Stimulated activated CD4-positive, alpha-beta T cell treated with anti-CD3 and anti-CD28 coated beads, Interleukin-4, amount 100 ng/mL, for 4 hours (primary cell): ENCODE measurements at regions not wholly inside any gene's neighbourhood (a gene's known extent, or its start where the extent isn't known, plus 50 kb on each side); places are given as distances from the start of the nearest gene placed in this dataset.
A peak's percentile ranks its signal among the peaks of the same experiment; 100 is the strongest.

Experiments used
- DNase-seq, 2 experiments: peaks; one replicate each; pipeline ENCODE4 v3.0.0-alpha.2; 2020

DNA sequence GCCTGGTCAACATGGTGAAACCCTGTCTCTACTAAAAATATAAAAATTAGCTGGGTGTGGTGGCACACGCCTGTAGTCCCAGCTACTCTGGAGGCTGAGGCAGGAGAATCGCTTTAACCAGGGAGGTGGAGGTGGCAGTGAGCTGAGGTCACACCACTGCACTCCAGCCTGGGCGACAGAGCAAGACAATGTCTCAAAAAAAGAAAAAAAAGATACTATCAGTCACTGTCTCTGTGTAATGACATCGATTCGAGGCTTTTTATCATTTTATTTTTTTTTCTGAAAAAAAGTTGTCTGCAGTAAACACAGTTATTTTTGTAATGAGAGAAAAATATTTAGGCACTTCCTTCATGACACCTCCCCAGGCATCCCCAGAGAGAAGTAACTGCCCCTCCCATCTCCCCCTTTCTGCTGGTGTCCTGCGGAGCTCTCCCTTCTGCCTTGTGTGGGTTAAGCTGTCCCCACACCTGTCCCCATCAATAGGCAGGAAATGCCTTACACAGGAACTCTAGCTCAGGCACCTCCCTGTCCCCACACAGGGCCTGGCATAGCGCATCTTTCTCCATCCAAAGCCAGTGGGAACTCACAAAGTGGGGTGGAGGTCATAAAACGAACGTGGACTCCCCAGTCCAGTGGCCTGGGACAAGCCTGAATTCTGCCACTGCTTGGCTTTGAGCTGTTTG, 132.0 kb downstream of the SYF2 start:
- DNase-seq: no peak

DNA sequence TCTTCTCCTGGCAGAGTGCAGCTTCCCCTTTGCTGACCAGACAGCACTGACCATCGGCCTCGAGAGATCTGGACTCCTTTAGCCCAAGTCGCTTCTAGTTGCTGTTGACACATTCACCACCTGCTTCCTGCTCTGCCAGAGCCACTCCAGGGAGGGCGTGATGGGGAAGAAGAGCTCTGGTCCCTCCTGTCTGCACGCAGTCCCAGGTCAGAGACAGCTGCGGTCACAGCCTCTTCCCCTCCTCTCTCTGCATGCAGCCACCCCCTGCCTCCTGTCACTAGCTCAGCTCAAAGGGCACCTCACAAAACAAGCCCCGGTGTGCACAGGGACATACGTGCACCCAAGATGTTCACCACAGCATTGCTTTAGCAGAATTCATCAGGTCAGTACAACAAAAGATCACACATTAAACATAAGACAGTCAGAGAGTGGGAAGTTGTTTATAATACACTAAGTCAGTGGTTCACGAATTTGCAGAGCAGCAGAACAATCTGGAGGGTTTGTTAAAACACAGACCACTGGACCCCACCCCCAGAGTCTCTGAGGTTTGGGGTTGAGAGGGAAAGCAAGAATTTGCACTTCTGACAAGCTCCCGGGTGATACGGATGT, 132.9 kb downstream of the SYF2 start:
- DNase-seq: peak in 1 of 2 experiments; percentile 6

DNA sequence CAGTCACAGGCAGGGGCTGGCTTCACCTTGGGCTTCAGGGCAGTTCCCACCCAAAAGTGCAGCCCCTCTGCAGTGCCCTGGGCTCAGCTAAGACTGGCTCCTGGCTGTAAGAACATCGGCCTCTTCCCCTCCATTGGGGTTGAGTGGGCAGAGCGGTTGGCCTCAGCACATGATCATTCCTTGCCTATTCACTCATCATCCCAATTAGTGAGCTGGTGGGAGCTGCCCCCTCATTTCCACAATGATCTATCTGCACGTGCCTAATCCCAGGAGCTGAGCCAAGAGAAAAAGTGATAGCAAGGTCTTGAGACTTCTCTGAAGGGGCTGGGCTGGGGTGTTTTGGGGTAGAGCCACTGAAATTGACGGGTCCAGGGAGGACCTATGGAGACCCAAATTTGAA, 133.6 kb downstream of the SYF2 start:
- no peak for DNase-seq

DNA sequence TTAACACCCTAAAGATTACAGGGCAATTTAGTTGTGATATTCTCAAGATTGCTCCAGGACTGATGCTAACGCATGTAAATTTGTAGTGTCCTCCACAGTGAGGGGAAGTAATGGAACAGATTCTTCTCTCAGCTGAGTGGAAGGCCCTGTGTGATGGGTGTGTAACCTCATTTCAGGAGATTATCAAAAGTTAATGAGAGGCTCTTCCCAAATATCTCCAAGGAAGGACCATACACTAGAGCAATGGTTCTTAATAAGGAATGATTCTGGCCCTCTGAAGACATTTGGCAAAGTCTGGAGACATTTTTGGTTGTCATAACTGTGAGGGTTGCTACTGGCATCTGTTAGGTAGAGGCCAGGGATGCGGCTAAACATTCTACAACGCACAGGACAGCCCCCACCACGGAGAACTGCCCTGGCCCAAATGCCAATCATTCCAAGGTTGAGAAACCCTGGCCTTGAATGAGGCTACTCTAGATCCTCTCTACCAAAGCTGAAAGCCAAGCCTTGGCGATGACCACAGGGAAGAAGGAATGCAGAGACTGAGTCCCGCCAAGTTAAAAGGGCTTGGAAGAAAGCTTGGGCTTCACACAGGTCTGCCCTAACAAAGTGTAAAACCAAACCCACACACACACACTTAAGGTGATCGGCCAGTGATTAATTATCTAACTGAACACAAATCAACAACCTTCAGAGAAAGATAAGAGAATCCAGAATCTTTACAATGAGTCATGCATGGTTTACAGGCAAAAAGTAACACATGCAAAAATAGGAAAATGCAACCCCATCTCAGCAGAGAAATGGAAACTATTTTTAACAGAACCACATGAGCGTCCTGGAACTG, 135.8 kb downstream of the SYF2 start:
- DNase-seq: no peak

DNA sequence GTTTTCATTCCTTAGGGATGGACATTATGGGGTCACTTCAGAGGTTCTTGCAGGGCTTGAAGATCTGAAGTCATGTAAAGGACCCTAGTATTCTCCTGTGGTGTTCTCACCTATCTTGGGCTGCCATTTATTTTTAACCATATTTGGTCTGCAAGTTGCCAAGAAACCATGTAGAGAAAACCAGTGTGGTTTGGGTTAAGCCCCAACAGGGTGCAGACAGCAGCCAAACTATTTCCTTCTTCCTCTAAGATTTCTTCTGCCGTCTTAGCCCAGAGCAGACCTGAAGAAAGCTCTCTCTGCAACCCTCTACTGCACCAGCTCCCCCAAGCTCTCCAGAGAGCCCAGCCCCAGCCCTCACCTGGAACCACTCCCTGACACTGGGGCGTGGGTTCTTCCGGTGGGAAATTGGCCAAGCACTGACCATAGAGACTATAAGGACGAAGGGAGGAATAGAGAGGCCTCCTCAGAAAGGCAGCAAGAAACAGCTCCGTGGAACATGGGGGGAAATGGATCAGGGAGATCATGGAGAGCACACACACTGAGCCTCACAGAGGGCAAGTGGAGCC, 136.6 kb downstream of the SYF2 start:
- no peak for DNase-seq

DNA sequence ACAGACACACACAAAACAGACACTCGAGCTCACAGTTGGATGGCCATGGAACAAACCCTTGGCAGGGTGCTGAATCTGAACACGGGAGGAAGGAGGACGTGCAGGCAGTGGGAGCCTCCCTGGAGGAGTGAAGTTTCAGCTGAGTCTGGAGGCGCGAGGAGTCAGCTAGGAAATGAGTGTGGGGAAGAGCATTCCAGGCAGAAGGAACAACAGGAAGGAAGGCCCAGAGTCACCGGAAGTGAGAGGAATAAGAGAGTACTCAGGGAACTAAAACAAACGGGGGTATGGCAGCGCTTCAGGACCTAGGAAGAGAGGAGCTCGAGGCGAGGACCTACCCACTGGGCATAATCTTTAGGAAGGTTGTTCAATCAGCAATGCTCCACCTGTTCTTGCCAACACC, 137.3 kb downstream of the SYF2 start:
- no peak for DNase-seq

DNA sequence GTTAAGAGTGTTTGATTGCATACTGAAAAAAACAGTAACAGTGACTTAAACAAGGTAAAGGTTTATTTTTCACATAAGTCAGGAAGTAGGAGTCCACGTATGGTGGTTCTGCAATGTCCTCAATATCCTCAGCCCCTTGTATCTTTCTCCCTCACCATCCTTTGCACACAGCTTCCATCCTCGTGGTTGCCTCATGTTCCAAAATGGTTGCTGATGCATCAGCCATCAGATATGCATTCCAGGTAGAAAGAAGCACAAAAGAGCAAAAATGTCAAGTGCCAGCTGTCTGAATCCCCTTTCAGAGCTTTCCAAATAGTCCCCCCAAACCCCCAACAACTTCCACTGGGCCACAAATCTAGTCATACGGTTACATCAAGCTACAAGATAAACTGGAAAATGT, 138.1 kb downstream of the SYF2 start:
- no peak for DNase-seq

DNA sequence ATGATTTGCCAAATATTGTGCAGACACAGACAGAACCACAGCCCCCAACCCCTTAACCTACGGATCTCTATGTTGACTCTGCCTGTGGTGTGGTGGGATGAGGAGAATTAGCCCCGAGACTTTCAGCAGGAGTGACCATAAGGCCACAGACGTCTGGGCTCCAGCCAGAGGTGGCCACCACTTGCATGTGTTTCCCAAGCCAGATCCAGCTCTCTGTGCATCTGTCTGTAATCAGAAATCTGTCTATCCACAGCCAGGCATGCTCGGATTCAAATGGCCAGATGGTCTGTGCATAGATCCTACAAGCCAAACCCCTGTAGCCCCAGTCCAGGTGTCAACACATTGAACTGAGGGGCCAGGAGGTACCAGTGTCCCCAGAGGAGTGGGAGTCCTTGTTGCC, 140.6 kb downstream of the SYF2 start:
- DNase-seq: no peak

DNA sequence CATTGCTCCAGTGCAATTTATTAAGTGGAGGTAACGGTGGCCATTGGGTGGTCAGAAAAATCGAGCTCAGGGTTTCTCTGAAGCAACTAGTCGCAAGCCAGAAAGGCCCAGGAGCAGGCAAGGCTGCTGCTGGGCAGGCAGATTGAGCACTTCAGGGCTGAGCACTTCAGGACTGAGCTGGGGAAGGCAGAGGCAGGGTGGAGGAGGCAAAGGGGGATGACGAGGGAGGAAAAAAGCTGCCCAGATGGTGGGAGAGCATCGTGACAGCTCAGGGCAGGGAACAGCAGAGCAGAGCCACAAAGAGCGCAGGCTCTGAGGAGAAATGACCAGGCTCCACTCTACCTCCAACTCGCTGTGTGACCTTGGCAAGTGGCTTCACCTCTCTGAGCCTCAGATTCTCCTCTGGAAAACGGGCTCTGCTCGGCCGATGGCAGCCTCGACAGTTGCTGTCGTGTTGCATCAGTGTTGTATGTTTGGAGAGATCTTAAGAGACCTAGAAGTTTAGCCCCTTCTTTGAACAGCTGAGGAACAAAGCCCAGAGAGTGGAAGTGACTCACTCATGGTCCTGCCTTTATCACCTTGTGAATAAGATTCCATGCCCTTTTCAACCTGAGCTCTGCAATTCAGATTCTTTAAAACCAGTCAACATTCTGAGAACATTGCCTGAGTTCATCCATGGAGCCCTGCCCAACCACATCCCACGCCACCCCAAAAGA, 141.4 kb downstream of the SYF2 start:
- DNase-seq: no peak

DNA sequence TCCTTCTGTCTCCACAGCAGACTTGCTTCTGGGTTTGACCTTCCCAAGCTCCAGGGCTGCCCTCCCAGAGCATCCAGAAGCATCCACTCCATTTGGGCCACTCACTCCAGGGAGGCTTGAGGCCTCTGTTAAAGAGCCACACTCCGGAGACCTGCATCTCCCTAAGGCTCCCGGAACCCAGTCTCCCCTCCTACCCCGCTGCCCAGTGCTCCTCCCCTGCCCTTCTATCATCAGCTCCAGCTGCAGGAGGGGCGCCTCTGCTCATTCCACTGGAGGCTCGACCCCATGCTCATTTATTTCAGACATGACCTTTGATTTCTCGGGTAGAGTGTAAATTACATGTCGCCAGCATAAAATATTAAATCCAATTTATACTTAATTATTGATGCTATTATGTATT, 142.5 kb downstream of the SYF2 start:
- DNase-seq: no peak

DNA sequence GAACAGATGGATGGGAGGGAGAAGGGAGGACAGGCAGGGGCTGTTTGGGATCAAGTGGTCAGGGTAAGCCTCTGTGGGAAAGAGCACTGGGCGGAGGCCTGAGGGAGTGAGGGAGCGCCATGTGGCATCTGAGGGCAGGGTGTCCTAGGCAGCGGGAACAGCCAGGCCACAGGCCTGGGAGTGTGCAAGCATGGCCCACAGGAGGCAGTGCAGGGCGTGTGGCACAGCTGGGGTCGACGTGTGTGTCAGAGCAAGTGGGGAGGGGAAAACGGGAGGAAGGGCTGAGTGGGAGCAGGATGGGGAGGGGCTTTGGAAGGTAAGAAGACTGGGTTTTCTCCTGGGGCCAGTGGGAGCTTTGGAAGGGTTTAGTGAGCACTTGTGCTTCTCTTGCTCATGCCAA, 143.4 kb downstream of the SYF2 start:
- DNase-seq: no peak

DNA sequence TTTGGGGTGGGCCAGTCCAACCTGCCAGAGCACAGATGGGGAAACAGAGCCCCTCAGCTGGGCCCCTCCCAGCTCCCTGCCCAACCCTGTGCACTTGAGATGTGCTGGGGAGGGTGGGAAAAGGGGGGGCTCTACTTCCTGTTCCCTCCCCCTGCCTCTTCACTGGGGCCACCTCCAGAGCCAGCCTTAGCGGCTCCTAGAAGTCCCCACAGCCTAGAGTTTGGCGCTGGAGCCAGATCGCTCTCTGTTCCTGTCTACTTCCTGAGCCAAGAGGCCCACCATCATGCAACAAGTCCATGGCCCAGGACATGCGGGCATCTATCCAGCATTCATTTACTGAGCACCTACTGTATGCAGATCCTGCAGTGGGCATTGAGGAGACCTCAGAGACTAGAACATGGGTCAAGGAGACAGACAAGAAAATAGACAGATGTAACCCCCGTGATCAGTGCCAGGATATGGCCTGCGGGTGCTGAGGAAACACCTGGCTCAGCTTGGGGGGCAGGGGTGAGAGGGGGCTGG, 144.1 kb downstream of the SYF2 start:
- no peak for DNase-seq

DNA sequence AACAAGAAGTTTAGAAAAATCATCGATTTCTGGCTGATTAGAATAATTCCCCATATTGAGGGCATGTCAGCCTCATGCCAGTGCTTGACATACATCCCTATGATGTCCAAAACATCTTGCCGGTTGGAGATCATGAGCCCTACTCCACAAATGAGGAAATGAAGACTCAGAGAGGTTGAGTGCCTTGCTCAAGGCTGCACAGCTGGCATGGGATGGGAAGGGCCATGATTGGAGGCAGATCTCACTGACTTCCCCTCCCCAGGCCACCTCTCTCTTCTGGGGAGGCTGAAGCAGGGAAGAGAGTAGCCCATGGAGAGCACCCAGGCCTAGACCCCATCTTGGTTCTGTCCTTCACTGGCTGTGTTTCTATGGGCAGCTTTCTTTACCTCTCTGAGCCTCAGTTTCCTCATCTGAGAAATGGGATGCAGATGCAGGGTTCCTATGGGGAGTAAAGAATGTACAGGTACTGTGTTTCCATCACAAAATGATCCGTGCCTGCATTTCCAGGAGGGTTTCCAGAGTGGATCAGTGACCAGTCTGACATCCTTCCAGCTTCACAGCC, 145.7 kb downstream of the SYF2 start:
- DNase-seq: no peak

DNA sequence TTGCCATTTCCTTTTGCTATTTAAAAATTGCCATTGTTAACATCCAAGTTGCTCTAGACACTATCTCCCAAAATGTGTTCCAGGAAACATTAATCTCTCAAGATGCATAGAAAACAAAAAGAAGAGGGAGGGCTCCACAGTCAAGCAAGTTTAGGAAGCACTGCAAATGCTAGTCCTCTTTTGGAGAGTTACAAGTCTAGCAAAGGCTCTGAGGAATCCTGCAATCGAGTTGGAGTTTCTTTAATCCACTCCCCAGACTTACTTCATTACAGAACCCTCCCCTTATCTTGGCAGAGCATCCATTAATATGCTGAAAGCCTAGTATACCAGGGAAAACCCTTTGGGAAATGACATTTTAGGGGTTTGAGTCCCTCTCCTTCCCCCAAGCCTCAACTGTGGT, 147.9 kb downstream of the SYF2 start:
- DNase-seq: no peak

DNA sequence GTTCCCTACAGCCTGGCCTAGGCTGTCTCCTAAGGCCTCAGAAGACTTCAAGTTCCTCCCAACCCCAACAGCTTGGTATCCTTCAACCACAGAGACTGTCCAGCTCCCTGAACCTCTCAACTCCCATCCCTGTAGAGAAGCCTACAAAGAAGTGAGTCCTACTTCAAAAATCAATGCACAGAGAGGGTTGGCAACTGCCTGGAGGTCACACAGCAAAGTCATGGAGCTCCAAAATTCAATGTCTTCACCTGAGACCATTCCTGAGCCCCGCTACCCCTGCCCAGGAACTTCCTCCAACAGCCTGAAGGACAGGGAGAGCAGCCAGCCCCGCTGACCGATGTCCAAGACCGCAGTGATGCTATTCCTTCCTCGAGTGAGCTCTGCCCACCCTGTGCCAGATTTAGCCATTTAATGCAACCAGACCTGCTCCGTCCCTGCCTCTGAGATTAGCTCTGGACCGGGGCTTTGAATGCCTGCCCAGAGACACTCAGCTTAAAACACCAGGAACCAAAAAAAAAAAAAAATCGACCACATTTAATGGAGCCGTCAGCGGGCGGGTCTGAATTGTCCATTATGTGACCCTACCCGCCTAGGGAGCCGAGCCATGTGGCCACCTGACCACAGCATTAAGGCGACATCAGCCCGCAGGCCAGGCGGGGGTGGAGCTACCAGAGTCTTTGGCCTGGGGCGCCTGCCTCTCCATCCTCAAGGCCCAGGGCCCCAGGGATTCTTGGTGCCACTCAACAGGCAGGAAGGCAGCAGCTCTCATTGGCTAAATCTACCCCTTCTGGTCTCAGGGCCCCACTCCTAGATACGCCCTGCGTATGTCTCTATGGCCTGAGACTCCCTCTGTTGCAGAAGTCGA, 148.6 kb downstream of the SYF2 start:
- DNase-seq: no peak

DNA sequence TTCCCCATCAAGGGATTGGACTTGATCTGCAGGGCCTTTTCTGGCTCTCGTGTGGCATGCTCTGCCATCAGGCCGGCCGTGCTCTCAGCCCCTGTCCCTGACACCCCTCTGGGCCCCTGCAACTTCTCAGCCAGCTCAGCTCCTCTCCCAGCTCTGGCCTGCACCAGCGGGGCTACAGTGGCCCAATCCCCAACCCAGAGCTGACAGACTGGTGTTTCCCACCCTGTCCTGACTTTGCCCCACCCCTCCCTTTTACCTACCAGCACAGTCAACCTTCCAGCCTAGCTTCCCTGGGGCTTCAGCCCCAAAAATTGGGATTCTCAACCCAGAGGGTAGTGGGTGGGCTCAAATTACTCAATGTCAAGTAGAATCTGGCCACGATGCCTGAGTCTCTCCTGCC, 149.3 kb downstream of the SYF2 start:
- no peak for DNase-seq

DNA sequence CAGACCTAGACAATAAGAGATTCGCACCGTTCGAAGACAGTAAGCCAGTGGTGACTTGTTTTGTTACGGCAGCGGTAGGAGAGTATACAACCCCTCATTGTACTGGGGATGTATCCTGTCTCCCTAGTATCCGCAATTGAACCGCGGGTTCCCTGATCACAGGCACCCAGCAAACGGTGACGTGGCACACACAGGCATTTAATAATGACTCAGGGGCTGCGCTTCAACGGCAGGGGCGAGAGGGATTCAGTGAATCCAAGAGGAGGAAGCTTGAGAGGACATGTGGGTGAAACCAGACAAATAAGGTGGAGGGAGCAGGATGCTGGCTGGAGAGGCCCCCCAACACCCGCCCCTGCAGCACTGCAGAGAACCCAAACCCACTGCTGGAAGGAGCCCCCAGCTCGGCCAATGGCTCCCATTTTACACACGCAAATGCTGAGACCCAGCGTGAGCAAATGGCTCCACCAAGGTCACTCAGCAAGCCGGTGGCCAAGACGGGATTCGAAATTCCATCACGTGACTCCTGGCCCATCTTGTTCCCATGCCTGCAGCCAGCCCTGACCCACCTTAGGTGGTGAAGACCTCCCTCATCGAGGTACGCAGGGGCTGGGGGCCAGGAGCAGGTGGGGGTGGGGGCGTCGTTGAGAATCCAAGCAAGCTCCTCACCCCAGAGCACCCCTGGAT, 149.9 kb downstream of the SYF2 start:
- no peak for DNase-seq

DNA sequence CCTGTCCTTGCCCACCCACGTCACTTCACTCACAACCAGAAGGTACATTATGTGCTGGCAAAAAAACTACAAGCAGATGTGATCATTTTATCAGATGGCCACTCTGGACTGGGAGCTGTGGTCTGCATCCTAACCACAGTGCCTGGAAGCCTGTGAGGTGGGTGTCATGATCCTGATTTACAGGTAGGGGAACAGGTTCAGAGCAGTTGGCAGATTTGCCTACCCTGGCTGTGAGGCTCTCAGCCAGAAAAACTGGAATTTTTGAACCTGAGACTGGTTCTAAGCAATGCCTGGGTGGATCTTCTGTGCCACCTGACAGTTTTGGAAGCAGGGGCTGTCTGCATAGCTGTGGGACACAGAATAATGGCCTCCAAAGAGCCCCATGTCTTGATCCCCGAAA, 150.8 kb downstream of the SYF2 start:
- DNase-seq: no peak

DNA sequence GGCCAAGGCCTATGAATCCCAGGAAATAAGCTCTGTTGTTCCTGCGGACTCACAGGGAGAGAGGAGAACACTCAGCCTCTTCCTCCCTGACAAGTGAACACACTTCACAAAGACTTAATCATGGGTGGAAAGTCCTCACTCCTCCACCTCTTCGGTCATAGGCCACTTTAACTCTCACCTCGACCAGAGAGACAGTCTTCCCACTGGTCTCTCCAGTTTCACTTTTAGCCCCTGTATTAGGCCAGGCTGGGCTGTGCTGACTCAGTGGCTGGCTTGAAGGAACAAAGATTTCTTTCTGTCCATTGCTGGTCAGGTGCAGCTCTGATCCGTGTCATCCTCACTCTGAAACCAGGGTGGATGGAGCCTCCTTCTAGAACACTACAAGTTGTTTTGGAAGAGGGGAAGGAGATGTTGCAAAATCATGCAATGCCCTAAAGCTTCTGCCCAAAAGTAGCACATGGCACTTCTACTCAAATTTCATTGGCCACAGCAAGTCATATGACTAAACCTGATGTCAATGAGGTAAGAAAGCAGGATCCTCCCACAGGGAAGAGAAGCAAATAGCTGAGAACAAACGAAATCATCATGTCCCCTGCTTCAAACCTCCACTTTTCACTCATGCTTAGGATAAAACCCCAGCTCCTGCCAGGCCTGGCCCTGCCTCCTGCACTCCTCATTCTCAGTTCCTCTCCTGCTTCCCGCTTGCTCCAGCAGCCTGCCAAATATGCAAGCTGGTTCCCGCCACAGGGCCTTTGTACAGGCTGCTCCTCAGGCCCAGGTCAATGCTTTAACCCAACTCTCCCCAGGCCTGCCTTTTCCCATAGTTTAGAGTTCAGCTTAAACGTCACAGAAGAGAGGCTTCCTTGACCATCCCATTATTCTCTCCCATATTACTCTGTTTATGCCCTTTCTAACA, 150.5 kb upstream of the RUNX3 start:
- no peak for DNase-seq

DNA sequence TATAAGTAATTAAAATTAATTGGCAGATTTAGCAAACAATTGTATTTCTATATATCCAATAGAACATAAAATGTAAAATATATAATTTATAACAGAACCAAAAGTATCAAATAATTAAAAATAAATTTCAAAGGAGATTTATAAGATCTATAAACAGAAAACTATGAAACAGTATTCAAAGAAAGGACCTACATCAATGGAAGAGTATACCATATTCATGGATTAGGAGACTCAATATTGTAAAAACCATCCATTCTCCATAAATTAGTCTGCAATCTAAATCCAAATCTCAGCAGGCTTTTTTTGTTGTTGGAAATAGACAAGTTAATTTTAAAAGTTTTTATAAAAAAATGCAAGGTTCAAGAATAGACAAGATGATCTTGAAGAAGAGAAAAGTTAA, 149.0 kb upstream of the RUNX3 start:
- no peak for DNase-seq
